Activated CD8-positive, alpha-beta T cell treated with anti-CD3 and anti-CD28 coated beads for 36 hours (primary cell): ENCODE measurements at regions not wholly inside any gene's neighbourhood (a gene's known extent, or its start where the extent isn't known, plus 50 kb on each side); places are given as distances from the start of the nearest gene placed in this dataset.

Source experiments
- ATAC-seq: fragments of 200-7000 bp; cut with Tn5 transposase; one replicate; pipeline ENCODE4 v1.10.0; 2021; ENCODE audit warnings: mild to moderate bottlenecking, moderate library complexity
- CTCF ChIA-PET: fragments of 350-600 bp; sonication (Branson Sonifier 250); formaldehyde crosslinking; loops from one replicate; lab custom pipeline; 2021; ENCODE audit warnings: antibody characterized with exemption; lab: Charles Lee
- POLR2A ChIA-PET: fragments of 350-600 bp; sonication (Branson Sonifier 250); formaldehyde crosslinking; loops from one replicate; lab custom pipeline; 2021; ENCODE audit warnings: antibody characterized with exemption; lab: Charles Lee
- DNase-seq: peaks from one replicate; pipeline ENCODE4 v3.0.0-alpha.2; 2020
- H3K27ac Mint-ChIP-seq: one replicate; pipeline ENCODE4 v1.8.0; 2021; ENCODE audit warnings: mild to moderate bottlenecking, mixed read lengths
- H3K27me3 Mint-ChIP-seq: one replicate; pipeline ENCODE4 v1.8.0; 2021; ENCODE audit warnings: mixed read lengths
- H3K36me3 Mint-ChIP-seq: one replicate; pipeline ENCODE4 v1.8.0; 2021; ENCODE audit warnings: low read depth, mixed read lengths
- H3K4me1 Mint-ChIP-seq: one replicate; pipeline ENCODE4 v1.8.0; 2021; ENCODE audit warnings: low read depth, mixed read lengths
- H3K4me3 Mint-ChIP-seq: one replicate; pipeline ENCODE4 v1.8.0; 2021; ENCODE audit warnings: mild to moderate bottlenecking, moderate library complexity, mixed read lengths
- H3K9me3 Mint-ChIP-seq: one replicate; pipeline ENCODE4 v1.8.0; 2021; ENCODE audit warnings: mixed read lengths
- CTCF ChIP-seq: fragments of 200-600 bp; IDR thresholded peaks from one replicate; pipeline ENCODE4 v1.8.0; 2022; ENCODE audit warnings: antibody characterized with exemption, mild to moderate bottlenecking
- intact Hi-C: fragments of 100-400 bp; cut with micrococcal nuclease; formaldehyde crosslinking; loops from one replicate; pipeline ENCODE4 v1.10.0; 2022

- intact Hi-C loops, result no loop called here
- DNase-seq, result no peak
- POLR2A ChIA-PET, result no interaction called here
Measured at GRCh38 chr16:87065446-87066132, 251.6 kb downstream of the C16orf95 start.

GRCh38 chr16:87066133-87067002, 250.8 kb downstream of the C16orf95 start:
- H3K27ac Mint-ChIP-seq, result no peak overlapping the region
- no peaks in the 10 kb centered on the region for H3K9me3 Mint-ChIP-seq
- peaks cover 32% of the 10 kb centered on the region for H3K27me3 Mint-ChIP-seq
- no peak for ATAC-seq
- H3K4me3 Mint-ChIP-seq, result no peak overlapping the region
- no peak for TF ChIP-seq CTCF
- no peaks in the 10 kb centered on the region for H3K36me3 Mint-ChIP-seq
- ChIA-PET POLR2A (no interaction called here), CTCF (interaction anchor here (1.2 kb wide), 1 partner anchor 13 kb away, joined by 3 read pairs; no protein-coding TSS in a partner anchor)
- H3K4me1 Mint-ChIP-seq, result no peaks in the 10 kb centered on the region
- intact Hi-C loops, result no loop called here
- DNase-seq, result no peak

More at GRCh38 chr16:87065446-87066132, 251.6 kb downstream of the C16orf95 start:
- no peak for TF ChIP-seq CTCF
- Mint-ChIP-seq H3K36me3 (no peaks in the 10 kb centered on the region), H3K4me3 (no peak overlapping the region), H3K4me1 (no peaks in the 10 kb centered on the region), H3K27ac (no peak overlapping the region), H3K27me3 (peaks cover 38% of the 10 kb centered on the region), H3K9me3 (no peaks in the 10 kb centered on the region)
- CTCF ChIA-PET, result interaction anchor here (1.2 kb wide), 2 partner anchors 14 to 501 kb away, joined by 3 read pairs; no protein-coding TSS in a partner anchor
- no peak for ATAC-seq

GRCh38 chr16:87067003-87067556, 250.1 kb downstream of the C16orf95 start:
- Mint-ChIP-seq H3K27ac (no peak overlapping the region), H3K27me3 (peaks cover 32% of the 10 kb centered on the region), H3K4me3 (no peak overlapping the region), H3K4me1 (no peaks in the 10 kb centered on the region), H3K36me3 (no peaks in the 10 kb centered on the region), H3K9me3 (no peaks in the 10 kb centered on the region)
- no peak for ATAC-seq
- intact Hi-C loops, result no loop called here
- POLR2A ChIA-PET, result no interaction called here
- CTCF ChIA-PET, result interaction anchor here (1.0 kb wide), 1 partner anchor 503 kb away, joined by 3 read pairs; no protein-coding TSS in a partner anchor
- no peak for TF ChIP-seq CTCF
- DNase-seq, result no peak

- ATAC-seq (no peak), DNase-seq (no peak)
- intact Hi-C loops, result no loop called here
- POLR2A ChIA-PET, result no interaction called here
- no peak overlapping the region for H3K27ac Mint-ChIP-seq
- no peaks in the 10 kb centered on the region for H3K4me1 Mint-ChIP-seq
- TF ChIP-seq CTCF, result no peak
- H3K9me3 Mint-ChIP-seq, result no peaks in the 10 kb centered on the region
- peaks cover 23% of the 10 kb centered on the region for H3K27me3 Mint-ChIP-seq
- CTCF ChIA-PET, result interaction anchor here (1.0 kb wide), 1 partner anchor 504 kb away, joined by 3 read pairs; no protein-coding TSS in a partner anchor
- no peak overlapping the region for H3K4me3 Mint-ChIP-seq
- no peaks in the 10 kb centered on the region for H3K36me3 Mint-ChIP-seq
Measured at GRCh38 chr16:87067836-87068761, 249.1 kb downstream of the C16orf95 start.
